ENCODE measurements at regions not wholly inside any gene's neighbourhood (a gene's known extent, or its start where the extent isn't known, plus 50 kb on each side); places are given as distances from the start of the nearest gene placed in this dataset.

DNA sequence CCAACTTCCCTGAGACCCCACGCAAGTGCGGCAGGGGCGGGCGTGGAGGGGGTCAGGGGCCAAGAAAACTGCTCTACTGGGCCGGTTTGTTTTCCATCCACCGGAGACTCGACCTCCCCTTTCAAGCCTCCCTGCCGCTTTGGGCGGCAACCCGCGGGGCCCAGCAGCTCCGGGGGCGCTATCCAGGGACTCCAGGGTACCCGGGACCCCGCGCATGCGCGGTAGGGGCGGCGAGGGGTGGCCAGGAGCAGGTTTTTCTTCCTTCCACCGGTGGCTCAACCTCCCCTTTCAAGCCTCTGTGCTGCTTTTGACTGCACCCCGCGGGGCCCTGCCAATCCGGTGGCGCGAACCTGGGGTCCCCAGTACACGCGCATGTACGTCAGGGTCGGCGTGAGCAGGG, 323.5 kb downstream of the ALG10 start:
- DNase-seq (ENCODE audit: low read depth, low spot score): peak; percentile 32
- in situ Hi-C loops (cut with HindIII; ENCODE audit: low pct_unique_long_range_greater_than_20kb, low sequenced_read_pairs): no loop called here

DNA sequence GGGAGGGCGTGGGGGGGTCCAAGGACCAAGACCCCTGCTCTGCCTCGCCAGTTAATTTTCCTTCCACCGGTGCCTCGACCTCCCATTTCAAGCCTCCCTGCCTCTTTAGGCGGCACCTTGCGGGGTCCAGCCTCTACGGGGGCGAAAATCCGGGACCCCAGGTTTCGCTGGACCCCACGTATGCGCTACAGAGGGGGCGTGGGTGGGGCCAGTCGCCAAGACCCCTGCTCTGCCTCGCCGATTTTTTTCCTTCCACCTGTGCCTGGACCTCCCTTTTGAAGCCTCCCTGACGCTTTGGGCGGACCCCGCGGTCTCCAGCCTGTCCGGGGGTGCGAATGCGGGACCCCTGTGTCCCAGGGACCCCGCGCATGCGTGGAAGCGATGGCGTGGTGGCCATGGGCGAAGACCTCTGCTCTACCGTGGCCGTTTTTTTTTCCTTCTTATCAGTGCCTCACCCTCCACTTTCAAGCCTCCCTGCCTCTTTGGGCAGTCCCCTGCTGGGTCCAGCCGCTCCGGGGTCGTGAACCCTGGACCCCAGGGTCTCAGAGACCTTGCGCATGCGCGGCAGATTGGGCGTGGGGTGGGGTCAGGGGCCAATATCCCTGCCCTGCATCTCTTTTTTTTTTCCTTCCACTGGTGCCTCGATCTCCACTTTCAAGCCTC, 324.2 kb downstream of the ALG10 start:
- in situ Hi-C loops (cut with HindIII; ENCODE audit: low pct_unique_long_range_greater_than_20kb, low sequenced_read_pairs): no loop called here
- DNase-seq (ENCODE audit: low read depth, low spot score): peak; percentile 37

DNA sequence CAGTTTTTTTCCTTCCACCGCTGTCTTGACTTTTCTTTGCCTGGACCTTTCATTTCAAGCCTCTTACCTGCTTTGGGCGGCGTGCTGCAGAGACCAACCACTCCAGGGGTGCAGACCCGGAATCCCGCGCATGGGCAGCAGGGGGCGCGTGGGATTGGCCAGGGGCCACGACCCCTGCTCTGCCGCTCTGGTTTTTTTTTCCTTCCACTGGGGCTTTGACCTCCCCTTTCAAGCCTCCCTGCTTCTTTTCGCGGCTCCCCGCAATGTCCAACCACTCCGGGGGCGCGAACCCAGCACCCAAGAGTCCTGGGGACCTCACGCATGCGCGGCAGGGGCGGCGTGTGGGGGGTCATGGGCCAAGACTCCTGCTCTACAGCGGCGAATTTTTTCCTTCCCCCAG, 325.1 kb downstream of the ALG10 start:
- DNase-seq (ENCODE audit: low read depth, low spot score): peak; percentile 56
- in situ Hi-C loops (cut with HindIII; ENCODE audit: low pct_unique_long_range_greater_than_20kb, low sequenced_read_pairs): no loop called here

DNA sequence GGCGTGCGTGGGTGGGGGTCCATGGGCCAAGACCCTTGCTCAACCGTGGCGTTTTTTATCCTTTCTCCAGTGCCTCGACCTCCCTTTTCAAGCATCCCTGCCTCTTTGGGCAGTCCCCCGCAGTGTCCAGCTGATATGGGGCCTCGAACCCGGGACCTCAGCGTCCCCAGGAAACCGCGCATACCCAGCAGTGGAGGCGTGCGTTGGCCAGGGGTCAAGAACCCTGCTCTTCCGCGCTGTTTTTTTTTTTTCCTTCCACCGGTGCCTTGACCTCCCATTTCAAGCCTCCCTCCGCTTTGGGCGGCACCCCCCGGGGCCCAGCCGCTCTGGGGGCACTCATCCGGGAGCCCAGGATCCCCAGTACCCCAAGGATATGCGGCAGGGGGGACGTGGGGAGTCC, 325.8 kb downstream of the ALG10 start:
- in situ Hi-C loops (cut with HindIII; ENCODE audit: low pct_unique_long_range_greater_than_20kb, low sequenced_read_pairs): no loop called here
- DNase-seq (ENCODE audit: low read depth, low spot score): no peak

DNA sequence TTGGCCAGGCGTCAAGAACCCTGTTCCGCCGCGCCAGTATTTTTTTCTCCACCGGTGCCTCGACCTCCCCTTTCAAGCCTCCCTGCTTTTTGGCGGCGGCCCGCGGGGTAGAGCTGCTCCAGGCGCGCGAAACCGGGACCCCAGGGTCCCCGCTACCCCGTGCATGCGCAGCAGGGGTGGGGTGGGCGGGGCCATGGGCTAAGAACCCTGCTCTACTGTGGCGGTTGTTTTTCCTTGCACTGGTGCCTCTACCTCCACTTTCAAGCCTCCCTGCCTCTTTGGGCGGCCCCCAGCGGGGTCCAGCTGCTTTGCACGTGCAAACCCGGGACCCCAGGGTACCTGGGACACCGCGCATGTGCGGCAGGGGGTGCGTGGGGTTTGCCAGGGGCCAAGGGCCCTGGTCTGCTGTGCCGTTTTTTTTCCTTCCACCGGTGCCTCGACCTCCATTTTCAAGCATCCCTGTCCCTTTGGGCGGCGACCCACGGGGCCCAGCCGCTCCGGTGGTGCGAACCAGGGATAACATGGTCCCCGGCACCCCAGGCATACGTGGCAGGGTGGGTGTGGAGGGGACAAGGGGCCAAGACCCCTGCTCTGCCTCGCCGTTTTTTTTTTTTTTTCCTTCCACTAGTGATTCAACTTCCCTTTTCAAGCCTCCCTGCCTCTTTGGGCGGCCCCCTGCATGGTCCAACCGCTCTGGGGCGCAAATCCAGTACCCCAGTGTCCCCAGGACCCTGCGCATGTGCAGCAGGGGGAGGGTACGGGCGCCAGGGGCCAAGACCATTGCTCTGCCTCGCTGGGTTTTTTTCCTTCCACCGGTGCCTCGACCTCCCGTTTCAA, 326.8 kb downstream of the ALG10 start:
- DNase-seq (ENCODE audit: low read depth, low spot score): no peak
- in situ Hi-C loops (cut with HindIII; ENCODE audit: low pct_unique_long_range_greater_than_20kb, low sequenced_read_pairs): no loop called here

DNA sequence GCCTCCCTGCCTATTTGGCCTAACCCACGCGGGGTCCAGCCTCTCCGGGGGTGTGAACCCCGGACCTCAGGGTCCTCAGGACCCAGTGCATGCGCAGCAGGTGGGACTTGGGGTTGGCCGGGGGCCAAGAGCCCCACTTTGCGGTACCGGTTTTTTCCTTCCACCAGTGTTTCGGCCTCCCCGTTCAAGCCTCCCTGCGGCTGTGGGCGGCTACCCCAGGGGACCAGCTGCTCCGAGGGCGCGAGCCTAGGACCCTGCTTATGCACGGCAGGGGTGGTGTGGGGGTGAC, 327.3 kb downstream of the ALG10 start:
- no peak for DNase-seq (ENCODE audit: low read depth, low spot score)
- in situ Hi-C loops (cut with HindIII; ENCODE audit: low pct_unique_long_range_greater_than_20kb, low sequenced_read_pairs): no loop called here

DNA sequence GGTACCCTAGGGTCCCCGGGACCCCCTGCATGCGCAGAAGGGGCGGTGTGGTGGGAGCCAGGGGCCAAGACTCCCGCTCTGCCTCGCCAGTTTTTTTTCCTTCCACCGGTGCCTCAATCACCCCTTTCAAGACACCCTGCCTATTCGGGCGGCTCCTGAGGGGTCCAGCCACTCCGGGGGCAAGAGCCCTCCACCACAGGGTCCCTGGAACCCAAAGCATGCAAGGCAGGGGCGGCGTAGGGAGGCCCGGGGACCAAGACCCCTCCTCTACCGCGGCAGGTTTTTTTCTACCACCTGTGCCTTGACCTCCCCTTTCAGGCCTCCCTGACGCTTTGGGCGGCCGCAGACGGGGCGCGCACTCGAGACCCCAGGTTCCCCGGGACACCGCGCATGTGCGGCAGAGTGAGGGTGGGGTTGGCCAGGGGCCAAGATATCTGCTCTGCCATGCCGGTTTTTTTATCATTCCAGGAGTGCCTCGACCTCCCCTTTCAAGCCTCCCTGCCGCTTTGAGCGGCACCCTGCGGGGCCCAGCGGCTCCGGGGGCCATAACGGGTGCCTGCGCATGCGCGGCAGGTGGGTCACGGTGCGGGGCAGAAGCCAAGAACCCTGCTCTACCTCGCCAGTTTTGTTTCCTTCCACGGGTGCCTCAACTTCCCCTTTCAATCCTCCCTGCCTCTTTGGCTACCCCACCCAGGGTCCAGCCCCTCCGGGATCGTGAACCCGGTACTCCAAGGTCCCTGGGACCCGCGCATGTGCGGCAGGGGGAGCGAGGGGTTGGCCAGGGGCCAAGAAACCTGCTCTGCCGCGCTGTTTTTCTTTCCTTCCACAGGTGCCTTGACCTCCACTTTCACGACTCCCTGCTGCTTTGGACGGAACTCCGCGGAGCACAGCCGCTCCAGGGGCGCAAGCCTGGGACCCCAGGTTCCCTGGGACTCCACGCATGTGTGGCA, 328.1 kb downstream of the ALG10 start:
- in situ Hi-C loops (cut with HindIII; ENCODE audit: low pct_unique_long_range_greater_than_20kb, low sequenced_read_pairs): no loop called here
- DNase-seq (ENCODE audit: low read depth, low spot score): peak; percentile 30

DNA sequence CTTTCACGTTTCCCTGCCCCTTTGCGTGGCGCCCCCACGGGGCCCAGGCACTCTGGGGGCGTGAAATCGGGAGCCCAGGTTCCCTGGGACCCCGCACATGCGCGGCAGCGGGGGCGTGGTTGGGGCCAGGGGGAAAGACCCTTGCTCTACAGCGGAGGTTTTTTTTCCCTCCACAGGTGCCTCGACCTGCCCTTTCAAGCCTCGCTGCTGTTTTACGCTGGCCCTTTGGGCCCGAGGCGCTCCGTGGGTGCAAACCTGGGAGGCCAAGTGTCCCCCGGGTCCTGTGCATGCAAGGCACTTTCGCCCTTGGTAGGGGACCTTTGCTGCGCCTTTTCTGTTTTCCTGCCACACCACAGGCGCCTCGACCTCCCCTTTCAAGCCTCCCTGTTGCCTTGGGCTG, 329.8 kb downstream of the ALG10 start:
- in situ Hi-C loops (cut with HindIII; ENCODE audit: low pct_unique_long_range_greater_than_20kb, low sequenced_read_pairs): no loop called here
- no peak for DNase-seq (ENCODE audit: low read depth, low spot score)

DNA sequence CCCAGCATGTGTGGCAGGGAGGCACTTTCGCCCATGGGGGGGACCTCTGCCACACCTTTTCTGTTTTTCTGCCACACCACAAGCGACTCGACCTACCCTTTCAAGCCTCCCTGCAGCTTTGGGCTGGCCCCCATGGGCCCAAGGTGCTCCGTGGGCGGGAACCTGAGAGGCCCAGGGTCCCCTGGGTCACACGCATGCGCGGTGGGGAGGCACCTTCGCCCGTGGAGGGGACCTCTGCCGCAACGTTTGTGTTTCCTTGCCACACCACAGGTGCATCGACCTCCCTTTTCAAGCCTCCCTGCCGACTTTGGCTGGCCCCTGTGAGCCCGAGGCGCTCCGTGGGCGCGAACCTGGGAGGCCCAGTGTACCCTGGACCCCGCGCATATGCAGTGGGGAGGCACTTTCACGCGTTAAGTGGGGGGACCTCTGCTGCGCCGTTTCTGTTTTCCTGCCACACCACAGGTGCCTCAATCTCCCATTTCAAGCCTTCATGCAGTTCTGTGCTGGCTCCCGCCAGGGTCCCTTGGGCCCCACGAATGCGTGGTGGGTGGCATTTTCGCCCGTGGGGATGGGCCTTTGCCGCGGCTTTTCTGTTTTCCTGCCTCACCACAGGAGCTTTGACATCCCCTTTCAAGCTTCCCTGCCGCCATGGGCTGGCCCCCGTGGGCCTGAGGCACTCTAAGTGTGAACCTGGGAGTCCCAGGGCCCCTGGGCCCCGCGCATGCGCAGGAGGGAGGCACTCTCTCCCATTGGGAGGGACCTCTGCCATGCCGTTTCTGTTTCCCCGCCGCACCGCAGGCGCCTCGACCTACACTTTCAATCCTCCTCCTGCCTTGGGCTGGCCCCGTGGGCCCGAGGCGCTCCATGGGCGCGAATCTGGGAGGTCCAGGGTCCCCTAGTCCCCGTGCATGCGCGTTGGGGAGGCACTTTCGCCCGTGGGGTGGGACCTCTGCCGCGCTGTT, 332.2 kb downstream of the ALG10 start:
- in situ Hi-C loops (cut with HindIII; ENCODE audit: low pct_unique_long_range_greater_than_20kb, low sequenced_read_pairs): no loop called here
- DNase-seq (ENCODE audit: low read depth, low spot score): no peak

DNA sequence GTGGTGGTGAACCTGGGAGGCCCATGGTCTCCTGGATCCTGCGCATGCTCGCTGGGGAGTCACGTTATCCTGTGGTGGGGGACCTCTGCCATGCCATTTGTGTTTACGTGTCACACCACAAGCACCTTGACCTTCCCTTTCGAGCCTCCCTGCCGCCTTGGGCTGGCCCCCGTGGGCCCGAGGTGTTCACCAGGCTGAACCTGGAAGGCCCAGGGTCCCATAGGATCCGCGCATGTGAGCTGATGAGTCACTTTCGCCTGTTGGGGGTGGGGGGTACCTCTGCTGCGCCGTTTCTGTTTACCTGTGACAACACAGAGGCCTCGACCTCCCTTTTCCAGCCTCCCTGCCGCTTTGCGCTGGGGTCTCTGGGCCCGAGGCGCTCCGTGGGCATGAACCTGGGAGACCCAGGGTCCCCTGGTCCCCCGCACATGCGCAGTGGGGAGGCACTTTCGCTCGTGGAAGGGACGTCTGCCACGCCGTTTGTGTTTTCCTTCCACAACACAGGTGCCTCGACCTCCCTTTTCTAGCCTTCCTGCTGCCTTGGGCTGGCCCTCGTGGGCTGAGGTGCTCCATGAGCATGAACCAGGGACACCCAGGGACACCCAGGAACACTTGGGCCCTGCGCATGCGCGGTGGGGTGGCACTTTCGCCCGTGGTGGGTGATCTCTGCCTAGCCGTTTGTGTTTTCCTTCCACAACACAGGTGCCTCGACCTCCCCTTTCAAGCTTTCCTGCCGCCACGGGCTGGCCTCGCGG, 334.1 kb downstream of the ALG10 start:
- no peak for DNase-seq (ENCODE audit: low read depth, low spot score)
- in situ Hi-C loops (cut with HindIII; ENCODE audit: low pct_unique_long_range_greater_than_20kb, low sequenced_read_pairs): no loop called here

DNA sequence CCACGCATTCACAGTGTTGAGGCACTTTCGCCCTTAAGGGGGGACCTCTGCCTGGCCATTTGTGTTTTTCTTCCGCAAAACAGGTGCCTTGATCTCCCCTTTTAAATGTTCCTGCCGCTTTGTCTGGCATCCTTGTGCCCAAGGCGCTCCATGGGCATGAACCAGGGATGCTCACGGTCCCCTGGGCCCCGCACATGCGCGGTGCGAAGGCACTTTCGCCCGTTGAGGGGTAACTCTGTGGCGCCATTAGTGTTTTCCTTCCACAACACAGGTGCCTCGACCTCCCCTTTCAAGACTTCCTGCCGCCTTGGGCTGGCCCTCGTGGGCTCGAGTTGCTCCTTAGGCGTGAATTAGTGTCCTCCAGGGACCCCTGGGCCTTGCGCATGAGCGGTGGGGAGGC, 335.5 kb downstream of the ALG10 start:
- in situ Hi-C loops (cut with HindIII; ENCODE audit: low pct_unique_long_range_greater_than_20kb, low sequenced_read_pairs): no loop called here
- no peak for DNase-seq (ENCODE audit: low read depth, low spot score)

DNA sequence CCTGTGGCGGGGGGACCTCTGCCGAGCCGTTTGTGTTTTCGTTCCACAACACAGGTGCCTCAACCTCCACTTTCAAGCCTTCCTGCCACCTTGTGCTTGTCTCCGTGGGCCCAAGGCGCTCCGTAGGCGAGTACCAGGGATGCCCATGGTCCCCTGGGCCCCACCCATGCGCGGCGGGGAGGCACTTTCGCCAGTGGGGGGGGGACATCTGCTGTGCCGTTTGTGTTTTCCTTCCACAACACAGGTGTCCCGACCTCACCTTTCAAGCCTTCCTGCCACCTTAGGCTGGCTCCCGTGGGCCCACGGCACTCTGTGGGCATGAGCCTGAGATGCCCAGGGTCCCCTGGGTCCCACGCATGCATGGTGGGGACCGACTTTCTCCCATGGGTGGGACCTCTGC, 335.9 kb downstream of the ALG10 start:
- no peak for DNase-seq (ENCODE audit: low read depth, low spot score)
- in situ Hi-C loops (cut with HindIII; ENCODE audit: low pct_unique_long_range_greater_than_20kb, low sequenced_read_pairs): no loop called here

DNA sequence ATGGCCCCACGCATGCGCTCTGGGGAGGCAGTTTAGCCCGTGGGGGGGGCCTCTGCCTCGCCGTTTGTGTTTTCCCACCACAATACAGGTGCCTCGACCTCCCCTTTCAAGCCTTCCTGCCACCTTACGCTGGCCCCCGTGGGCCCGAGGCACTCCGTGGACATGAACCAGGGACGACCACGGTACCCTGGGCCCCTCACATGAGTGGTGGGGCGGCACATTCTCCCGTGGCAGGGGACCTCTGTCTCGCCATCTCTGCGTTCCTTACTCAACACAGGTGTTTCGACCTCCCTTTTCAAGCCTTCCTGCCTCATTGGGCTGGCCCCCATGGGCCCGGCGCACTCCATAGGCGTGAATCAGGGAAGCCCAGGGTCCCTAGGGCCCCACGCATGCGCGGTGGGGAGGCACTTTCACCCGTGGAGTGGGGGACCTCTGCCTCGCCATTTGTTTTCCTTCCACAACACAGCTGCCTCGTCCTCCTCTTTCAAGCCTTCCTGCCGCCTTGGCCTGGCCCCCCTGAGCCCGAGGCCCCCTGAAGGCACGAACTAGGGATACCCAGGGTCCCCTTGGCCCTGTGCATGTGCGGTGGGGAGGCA, 339.5 kb downstream of the ALG10 start:
- in situ Hi-C loops (cut with HindIII; ENCODE audit: low pct_unique_long_range_greater_than_20kb, low sequenced_read_pairs): no loop called here
- no peak for DNase-seq (ENCODE audit: low read depth, low spot score)

DNA sequence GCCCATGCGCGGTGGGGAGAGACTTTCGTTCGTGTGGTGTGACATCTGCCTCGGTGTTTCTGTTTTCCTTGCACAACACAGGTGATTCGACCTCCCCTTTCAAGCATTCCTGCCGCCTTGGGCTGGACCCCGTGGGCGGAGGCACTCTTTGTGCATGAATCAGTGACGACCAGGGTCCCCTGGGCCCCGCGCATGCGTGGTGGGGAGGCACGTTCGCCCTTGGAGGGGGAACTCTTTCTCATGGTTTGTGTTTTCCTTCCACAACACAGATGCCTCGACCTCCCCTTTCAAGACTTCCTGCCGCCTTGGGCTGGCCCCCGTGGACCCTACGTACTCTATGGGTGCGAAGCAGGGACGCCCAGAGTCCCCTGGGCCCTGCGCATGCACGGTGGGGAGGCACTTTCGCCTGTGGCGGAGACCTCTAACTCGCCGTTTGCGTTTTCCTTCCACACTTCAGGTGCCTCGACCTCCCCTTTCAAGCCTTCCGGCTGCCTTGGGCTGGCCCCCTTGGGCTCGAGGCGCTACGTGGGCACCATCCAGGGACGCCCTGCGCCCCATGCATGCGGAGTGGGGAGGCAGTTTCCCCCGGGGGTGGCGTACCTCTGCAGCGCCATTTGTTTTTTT, 340.9 kb downstream of the ALG10 start:
- peak; percentile 44 for DNase-seq (ENCODE audit: low read depth, low spot score)
- in situ Hi-C loops (cut with HindIII; ENCODE audit: low pct_unique_long_range_greater_than_20kb, low sequenced_read_pairs): no loop called here

DNA sequence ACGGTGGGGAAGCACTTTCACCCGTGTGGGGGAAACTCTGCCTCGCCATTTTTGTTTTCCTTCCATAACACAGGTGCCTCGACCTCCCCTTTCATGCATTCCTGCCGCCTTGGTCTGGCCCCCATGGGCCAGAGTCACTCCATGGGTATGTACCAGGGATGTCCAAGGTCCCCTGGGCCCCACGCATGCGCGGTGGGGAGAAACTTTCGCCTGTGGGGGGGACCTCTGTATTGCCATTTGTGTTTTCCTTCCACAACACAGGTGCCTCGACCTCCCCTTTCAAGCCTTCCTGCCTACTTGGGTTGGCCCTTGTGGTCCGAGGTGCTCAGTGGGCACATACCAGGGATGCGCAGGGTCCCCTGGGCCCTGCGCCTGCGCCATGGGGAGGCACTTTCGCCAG, 345.8 kb downstream of the ALG10 start:
- DNase-seq (ENCODE audit: low read depth, low spot score): no peak
- in situ Hi-C loops (cut with HindIII; ENCODE audit: low pct_unique_long_range_greater_than_20kb, low sequenced_read_pairs): no loop called here

DNA sequence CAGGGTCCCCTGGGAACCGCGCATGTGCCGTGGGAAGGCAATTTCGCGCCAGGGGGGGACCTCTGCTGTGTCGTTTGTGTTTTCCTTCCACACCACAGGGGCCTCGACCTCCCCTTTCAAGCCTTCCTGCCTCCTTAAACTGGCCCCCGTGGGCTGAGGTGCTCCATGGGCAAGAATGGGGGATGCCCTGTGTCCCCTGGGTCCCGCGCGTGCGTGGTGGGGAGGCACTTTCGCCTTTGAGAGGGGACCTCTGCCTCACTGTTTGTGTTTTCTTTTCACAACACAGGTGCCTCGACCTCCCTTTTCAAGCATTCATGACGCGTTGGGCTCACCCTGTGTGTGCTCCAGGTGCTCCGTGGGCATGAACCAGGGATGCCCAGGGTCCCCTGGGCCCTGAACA, 348.8 kb downstream of the ALG10 start:
- DNase-seq (ENCODE audit: low read depth, low spot score): no peak
- in situ Hi-C loops (cut with HindIII; ENCODE audit: low pct_unique_long_range_greater_than_20kb, low sequenced_read_pairs): no loop called here

Measured in SK-MEL-5 (cell line).